Mucosa of descending colon (tissue), 3 donors: ENCODE measurements at regions not wholly inside any gene's neighbourhood (a gene's known extent, or its start where the extent isn't known, plus 50 kb on each side); places are given as distances from the start of the nearest gene placed in this dataset.

ENCODE experiments used
- ATAC-seq: fragments of 200-7000 bp; cut with Tn5 transposase; one replicate; pipeline ENCODE4 v1.9.1; 2020; ENCODE audit warnings: mild to moderate bottlenecking, moderate library complexity
- DNase-seq, 3 donors: peaks; one replicate each; pipeline ENCODE4 v3.0.0-alpha.2; 2020
- H3K36me3 ChIP-seq: fragments of 200-600 bp; one replicate; pipeline ENCODE4 v1.8.0; 2021; ENCODE audit warnings: low read depth, mild to moderate bottlenecking
- H3K4me1 ChIP-seq: fragments of 200-600 bp; one replicate; pipeline ENCODE4 v1.8.0; 2021; ENCODE audit warnings: low read depth, mild to moderate bottlenecking
- H3K4me3 ChIP-seq: fragments of 200-600 bp; one replicate; pipeline ENCODE4 v1.8.0; 2021; ENCODE audit warnings: mild to moderate bottlenecking
- H3K9me3 ChIP-seq: fragments of 200-600 bp; one replicate; pipeline ENCODE4 v1.8.0; 2021; ENCODE audit warnings: mild to moderate bottlenecking
- CTCF ChIP-seq: fragments of 200-600 bp; IDR thresholded peaks from one replicate; pipeline ENCODE4 v1.8.0; 2022; ENCODE audit warnings: antibody characterized with exemption, mild to moderate bottlenecking
- intact Hi-C, 2 donors: fragments of 100-400 bp; cut with DNase I in 1 of 2; cut with micrococcal nuclease in 1 of 2; formaldehyde crosslinking; loops; one replicate each; pipeline versions ENCODE4 v1.11.0 to v1.11.1; 2022; cut with DNase I, micrococcal nuclease
- donor health status: DM: no; HTN: no; CAD: no; lungs with moderate emphysema.
- donor health status: DM: no; HTN: no; CAD: no.
- donor health status: DM: no; HTN: yes; CAD: no.

DNA sequence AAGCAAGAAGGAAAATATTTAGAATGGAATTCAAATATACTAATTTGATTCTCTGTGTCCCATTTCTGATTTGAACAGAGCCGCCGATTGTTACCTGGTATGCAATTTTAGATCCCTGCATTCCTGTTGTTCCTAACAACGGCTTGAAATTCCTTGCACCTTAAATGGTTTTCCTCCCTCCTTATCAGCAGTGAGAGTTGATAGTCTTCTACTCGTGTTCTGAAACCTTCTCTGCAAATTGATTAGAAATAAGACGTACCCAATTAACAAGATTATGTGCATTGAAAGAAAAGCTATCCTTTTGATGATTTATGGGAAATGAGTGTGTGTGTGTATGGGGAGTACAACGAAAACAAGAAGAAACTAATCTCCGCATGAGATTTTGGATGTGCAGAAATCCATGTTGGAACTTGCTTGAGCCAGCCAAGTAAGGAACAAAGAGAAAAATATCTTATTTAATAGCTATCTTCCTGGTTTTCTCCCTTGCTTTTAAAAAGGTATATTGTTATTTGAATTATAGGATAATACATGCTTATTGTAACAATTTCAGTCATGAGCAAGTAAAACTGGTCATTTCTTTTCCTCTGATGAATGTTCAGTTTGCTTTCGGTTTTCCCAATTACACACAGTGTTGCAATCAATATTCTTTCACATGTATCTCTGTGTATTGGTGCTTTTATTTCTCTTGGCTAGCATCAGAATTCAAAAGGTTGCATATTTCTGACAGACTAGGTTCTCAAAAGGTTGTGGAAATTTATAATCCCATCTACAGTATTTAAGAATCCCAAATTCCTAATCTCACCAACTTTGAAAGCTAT lies 211.1 kb upstream of the ACTBL2 start:
- Histone ChIP-seq H3K4me1 (no peaks in the 10 kb centered on the region), H3K36me3 (no peaks in the 10 kb centered on the region), H3K4me3 (no peak overlapping the region), H3K9me3 (no peaks in the 10 kb centered on the region)
- no peak for TF ChIP-seq CTCF
- intact Hi-C loops = no loop called here
- no peak for ATAC-seq
- no peak for DNase-seq

DNA sequence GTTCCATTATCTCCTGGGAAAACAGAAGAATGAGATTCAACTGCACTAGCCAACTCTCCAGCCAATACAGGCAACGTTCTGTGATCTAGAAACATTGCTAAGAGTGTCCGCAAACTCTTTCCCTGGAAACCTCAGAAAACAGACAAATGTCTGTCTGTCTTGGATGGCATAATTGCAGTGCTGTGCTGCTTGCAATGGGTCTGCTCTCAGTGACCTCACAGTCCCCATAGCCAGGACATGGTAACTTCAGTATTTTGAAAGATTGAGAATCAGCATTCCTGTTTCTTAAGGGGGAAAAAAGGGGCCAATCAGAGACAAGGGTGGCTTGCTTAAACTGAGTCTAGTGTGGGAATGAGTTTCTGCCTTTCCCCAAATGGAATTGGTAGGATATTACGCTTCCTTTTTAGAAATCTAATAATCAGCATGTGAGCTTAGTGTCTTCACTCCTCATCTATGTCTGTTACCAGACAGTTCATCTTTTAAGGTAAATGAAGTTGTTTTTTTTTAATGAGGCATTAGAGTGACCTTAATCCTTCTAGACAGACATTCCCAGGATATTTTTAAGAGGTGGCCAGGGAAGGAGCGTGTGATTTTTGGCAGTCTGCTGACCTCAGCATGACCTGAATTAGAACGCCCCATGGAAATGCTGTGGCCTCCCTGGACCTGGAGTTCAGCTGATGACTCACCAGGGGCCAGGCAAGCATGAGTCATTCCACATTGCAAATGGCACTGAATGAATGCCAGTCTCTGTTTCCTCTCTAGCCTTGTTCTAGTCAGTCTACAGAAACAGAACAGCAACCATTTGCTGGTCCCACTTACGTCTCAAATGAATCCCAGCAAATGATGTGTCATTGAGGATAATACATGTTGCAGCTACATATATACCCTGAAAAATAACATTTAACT lies 210.2 kb upstream of the ACTBL2 start:
- intact Hi-C loops = no loop called here
- ATAC-seq = peak; percentile 83
- Histone ChIP-seq H3K4me1 (no peaks in the 10 kb centered on the region), H3K9me3 (no peaks in the 10 kb centered on the region), H3K4me3 (no peak overlapping the region), H3K36me3 (no peaks in the 10 kb centered on the region)
- no peak for TF ChIP-seq CTCF
- peak; percentile 13 to 43 (median 20) for DNase-seq

DNA sequence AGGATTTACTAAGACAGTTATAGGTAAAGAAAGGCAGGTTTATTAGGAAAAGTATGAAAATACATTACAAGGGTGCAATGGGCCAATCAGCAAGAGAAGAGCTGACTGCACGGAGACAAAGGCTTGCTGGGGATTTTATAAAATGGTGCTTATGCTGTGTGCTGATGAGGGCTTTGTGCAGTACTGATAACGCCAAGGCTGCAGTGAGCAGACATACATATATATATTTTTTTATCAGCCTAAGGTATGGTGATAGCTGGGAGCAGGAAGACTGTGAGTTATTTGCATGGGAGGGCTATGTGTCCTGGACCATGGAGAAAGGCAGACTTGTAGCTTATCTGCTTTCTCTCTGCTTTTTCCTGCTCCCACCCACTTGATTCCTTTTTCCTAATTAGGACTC lies 208.1 kb upstream of the ACTBL2 start:
- no peak for TF ChIP-seq CTCF
- H3K4me1 ChIP-seq = no peaks in the 10 kb centered on the region
- DNase-seq (no peak), ATAC-seq (no peak)
- no peak overlapping the region for H3K4me3 ChIP-seq
- no peaks in the 10 kb centered on the region for H3K36me3 ChIP-seq
- no peaks in the 10 kb centered on the region for H3K9me3 ChIP-seq
- intact Hi-C loops = no loop called here

- Histone ChIP-seq H3K36me3 (no peaks in the 10 kb centered on the region), H3K4me1 (no peaks in the 10 kb centered on the region), H3K9me3 (no peaks in the 10 kb centered on the region), H3K4me3 (no peak overlapping the region)
- DNase-seq = no peak
- intact Hi-C loops = no loop called here
- no peak for TF ChIP-seq CTCF
- ATAC-seq = no peak
Measured at GRCh38 chr5:57687596-57687995, 205.0 kb upstream of the ACTBL2 start.

DNA sequence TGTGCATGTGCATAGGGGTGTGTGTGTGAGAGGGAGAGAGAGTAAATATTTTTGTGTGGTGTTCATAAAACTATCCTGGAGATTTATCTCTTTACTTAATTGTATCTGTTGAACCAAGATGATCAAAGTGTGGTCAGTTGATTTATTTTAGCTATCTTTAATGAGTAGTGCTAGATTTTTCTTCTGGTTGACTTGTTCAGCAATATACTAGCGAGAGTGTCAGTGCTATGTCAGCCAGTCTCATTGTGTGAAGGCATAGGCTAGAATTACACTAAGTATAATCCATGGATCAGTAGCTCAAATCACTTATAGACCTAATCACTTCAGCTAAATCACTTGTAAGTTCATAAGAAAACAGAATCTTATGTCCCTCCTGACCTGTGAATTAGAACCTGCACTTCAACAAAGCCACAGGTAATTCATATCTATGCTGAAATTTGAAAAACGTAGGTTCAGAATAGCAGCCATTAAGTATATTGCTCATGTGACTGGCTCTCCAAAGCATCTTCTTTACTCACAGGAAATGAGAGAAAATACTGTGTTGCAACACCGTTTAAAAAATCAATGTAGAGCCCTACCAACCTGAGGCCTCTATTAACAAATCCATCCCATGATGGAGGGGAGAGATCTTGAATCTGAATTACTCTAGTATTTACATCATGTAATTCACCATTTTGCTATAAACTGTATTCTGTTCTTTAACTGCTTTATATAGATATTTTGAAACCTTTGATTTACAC lies 203.1 kb upstream of the ACTBL2 start:
- H3K36me3 ChIP-seq = no peaks in the 10 kb centered on the region
- ATAC-seq (no peak), DNase-seq (no peak)
- H3K4me3 ChIP-seq = no peak overlapping the region
- no peak for TF ChIP-seq CTCF
- no peaks in the 10 kb centered on the region for H3K9me3 ChIP-seq
- intact Hi-C loops = no loop called here
- H3K4me1 ChIP-seq = no peaks in the 10 kb centered on the region
